ENCODE measurements at regions not wholly inside any gene's neighbourhood (a gene's known extent, or its start where the extent isn't known, plus 50 kb on each side); places are given as distances from the start of the nearest gene placed in this dataset.

GRCh38 chr5:117763271-117763670 lies 1188.6 kb upstream of the SEMA6A start:
- no peak for DNase-seq (ENCODE audit: low read depth in 2 of 2)
- TF ChIP-seq, protein P1, sequence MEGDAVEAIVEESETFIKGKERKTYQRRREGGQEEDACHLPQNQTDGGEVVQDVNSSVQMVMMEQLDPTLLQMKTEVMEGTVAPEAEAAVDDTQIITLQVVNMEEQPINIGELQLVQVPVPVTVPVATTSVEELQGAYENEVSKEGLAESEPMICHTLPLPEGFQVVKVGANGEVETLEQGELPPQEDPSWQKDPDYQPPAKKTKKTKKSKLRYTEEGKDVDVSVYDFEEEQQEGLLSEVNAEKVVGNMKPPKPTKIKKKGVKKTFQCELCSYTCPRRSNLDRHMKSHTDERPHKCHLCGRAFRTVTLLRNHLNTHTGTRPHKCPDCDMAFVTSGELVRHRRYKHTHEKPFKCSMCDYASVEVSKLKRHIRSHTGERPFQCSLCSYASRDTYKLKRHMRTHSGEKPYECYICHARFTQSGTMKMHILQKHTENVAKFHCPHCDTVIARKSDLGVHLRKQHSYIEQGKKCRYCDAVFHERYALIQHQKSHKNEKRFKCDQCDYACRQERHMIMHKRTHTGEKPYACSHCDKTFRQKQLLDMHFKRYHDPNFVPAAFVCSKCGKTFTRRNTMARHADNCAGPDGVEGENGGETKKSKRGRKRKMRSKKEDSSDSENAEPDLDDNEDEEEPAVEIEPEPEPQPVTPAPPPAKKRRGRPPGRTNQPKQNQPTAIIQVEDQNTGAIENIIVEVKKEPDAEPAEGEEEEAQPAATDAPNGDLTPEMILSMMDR (IDR thresholded peaks at IDR 0.05; ENCODE audit: low read depth, low read length) = no peak
- no peak overlapping the region for H3K4me3 ChIP-seq (replicated peaks in 1 of 2; ENCODE audit: low read depth in 2 of 2, low read length in 2 of 2)

DNA sequence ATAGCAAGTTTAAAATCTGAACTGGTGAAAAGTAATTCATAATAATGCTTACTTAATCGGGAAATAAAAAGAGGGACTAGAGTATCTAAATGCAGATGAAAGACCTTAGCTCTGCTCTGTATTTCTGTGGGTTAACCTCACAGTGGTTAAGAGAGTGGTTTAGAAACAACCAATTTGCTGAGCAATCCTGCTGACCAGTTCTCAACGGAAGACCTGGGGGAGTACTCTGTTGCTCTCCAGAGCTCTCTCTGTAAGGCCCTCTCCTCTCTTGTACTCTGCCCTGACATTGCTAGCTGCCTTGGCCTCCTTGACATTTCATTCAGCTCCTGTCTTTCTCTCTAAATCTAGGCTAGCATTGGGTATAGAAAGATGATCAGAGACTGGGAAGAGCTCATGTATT lies 1186.6 kb upstream of the SEMA6A start:
- H3K4me3 ChIP-seq (replicated peaks in 1 of 2; ENCODE audit: low read depth in 2 of 2, low read length in 2 of 2) = no peak overlapping the region
- TF ChIP-seq, protein P1 (IDR thresholded peaks at IDR 0.05; ENCODE audit: low read depth, low read length) = no peak
- DNase-seq (ENCODE audit: low read depth in 2 of 2) = no peak

- TF ChIP-seq, protein P1 (IDR thresholded peaks at IDR 0.05; ENCODE audit: low read depth, low read length) = no peak
- no peak overlapping the region for H3K4me3 ChIP-seq (replicated peaks in 1 of 2; ENCODE audit: low read depth in 2 of 2, low read length in 2 of 2)
- no peak for DNase-seq (ENCODE audit: low read depth in 2 of 2)
Measured at GRCh38 chr5:117759849-117760499, 1185.4 kb upstream of the SEMA6A start.

DNA sequence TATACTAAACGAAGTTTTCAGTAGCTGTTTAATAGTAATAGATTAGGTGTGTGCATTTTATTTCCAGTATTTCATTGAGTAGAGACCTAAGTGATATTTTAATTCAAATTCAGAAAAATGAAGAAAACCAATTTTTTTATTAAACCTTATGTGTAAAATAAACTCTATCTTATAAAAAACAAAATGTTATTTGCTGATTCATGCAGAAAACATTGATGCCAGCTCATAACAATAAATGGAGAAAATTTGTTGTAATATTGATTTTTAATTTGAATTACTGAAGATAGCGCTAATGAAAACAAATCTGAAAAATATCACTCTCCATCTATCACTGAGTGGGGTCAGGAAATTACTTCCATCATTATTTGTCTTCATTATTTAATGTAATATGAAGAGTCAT lies 1177.8 kb upstream of the SEMA6A start:
- no peak overlapping the region for H3K4me3 ChIP-seq (replicated peaks in 1 of 2; ENCODE audit: low read depth in 2 of 2, low read length in 2 of 2)
- DNase-seq (ENCODE audit: low read depth in 2 of 2) = no peak
- TF ChIP-seq, protein P1 (IDR thresholded peaks at IDR 0.05; ENCODE audit: low read depth, low read length) = no peak

GRCh38 chr5:117748336-117748735 lies 1173.7 kb upstream of the SEMA6A start:
- H3K4me3 ChIP-seq (replicated peaks in 1 of 2; ENCODE audit: low read depth in 2 of 2, low read length in 2 of 2) = no peak overlapping the region
- TF ChIP-seq, protein P1 (IDR thresholded peaks at IDR 0.05; ENCODE audit: low read depth, low read length) = no peak
- DNase-seq (ENCODE audit: low read depth in 2 of 2) = no peak

GRCh38 chr5:117743337-117743736 lies 1168.7 kb upstream of the SEMA6A start:
- DNase-seq (ENCODE audit: low read depth in 2 of 2) = no peak
- TF ChIP-seq, protein P1 (IDR thresholded peaks at IDR 0.05; ENCODE audit: low read depth, low read length) = no peak
- H3K4me3 ChIP-seq (replicated peaks in 1 of 2; ENCODE audit: low read depth in 2 of 2, low read length in 2 of 2) = no peak overlapping the region
